Loucy (cell line): ENCODE measurements at regions not wholly inside any gene's neighbourhood (a gene's known extent, or its start where the extent isn't known, plus 50 kb on each side); places are given as distances from the start of the nearest gene placed in this dataset.

ENCODE experiments used
- H2AFZ ChIP-seq: fragments of 200-600 bp; sonication (generic); 2 replicates; pipeline ENCODE4 v1.6.0; 2016; ENCODE audit warnings: antibody characterized with exemption, mild to moderate bottlenecking, low read length, moderate library complexity
- H3F3A ChIP-seq: fragments of 200-600 bp; 2 replicates; pipeline ENCODE4 v1.6.0; 2016; ENCODE audit warnings: antibody characterized with exemption, low read depth, mild to moderate bottlenecking
- H3K27me3 ChIP-seq: fragments of 200-600 bp; sonication (generic); 2 replicates; pipeline ENCODE4 v1.6.1; 2014; ENCODE audit warnings: low read length, mild to moderate bottlenecking; ENCODE audit not compliant: insufficient read depth, poor library complexity, severe bottlenecking
- H3K36me3 ChIP-seq: fragments of 200-600 bp; sonication (generic); 2 replicates; pipeline ENCODE4 v1.6.1; 2016; ENCODE audit warnings: low read length; ENCODE audit not compliant: insufficient read depth
- H3K4me1 ChIP-seq: fragments of 200-600 bp; sonication (generic); 2 replicates; pipeline ENCODE4 v1.5.1; 2014; ENCODE audit warnings: low read length, mild to moderate bottlenecking; ENCODE audit not compliant: insufficient read depth, poor library complexity, severe bottlenecking
- H3K4me2 ChIP-seq: fragments of 200-600 bp; sonication (generic); 2 replicates; pipeline ENCODE4 v1.6.0; 2014; ENCODE audit warnings: antibody characterized with exemption, low read length, low read depth, mild to moderate bottlenecking; ENCODE audit not compliant: poor library complexity, severe bottlenecking
- H3K4me3 ChIP-seq: fragments of 200-600 bp; sonication (generic); 2 replicates; pipeline ENCODE4 v1.5.1; 2014; ENCODE audit warnings: low read length, mild to moderate bottlenecking, mixed read lengths; ENCODE audit not compliant: poor library complexity, severe bottlenecking
- H3K79me2 ChIP-seq: fragments of 200-600 bp; sonication (generic); 2 replicates; pipeline ENCODE4 v1.6.1; 2014; ENCODE audit warnings: low read length; ENCODE audit not compliant: insufficient read depth
- H3K9ac ChIP-seq: fragments of 200-600 bp; sonication (generic); 2 replicates; pipeline ENCODE4 v1.6.0; 2014; ENCODE audit warnings: mild to moderate bottlenecking, low read depth, low read length, moderate library complexity; ENCODE audit not compliant: poor library complexity, severe bottlenecking
- H3K9me2 ChIP-seq: fragments of 200-600 bp; sonication (generic); replicated peaks from 2 replicates; pipeline ENCODE4 v1.6.1; 2016; ENCODE audit warnings: low read depth, low read length, mixed read lengths
- H3K9me3 ChIP-seq: fragments of 200-600 bp; sonication (generic); 2 replicates; pipeline ENCODE4 v1.6.1; 2014; ENCODE audit warnings: mild to moderate bottlenecking, antibody characterized with exemption, low read length, low read depth; ENCODE audit not compliant: insufficient read depth
- H4K20me1 ChIP-seq: fragments of 200-600 bp; sonication (generic); 2 replicates; pipeline ENCODE4 v1.6.0; 2014; ENCODE audit warnings: antibody characterized with exemption, low read length, mild to moderate bottlenecking; ENCODE audit not compliant: insufficient read depth, poor library complexity, severe bottlenecking
- CTCF ChIP-seq: fragments of 200-600 bp; sonication (generic); conservative IDR thresholded peaks from 2 replicates; pipeline ENCODE4 v1.5.1; 2014; ENCODE audit warnings: mild to moderate bottlenecking, antibody characterized with exemption, low read length
- EZH2phosphoT487 ChIP-seq: fragments of 200-600 bp; IDR thresholded peaks from 2 replicates; pipeline ENCODE4 v1.6.1; 2018; ENCODE audit warnings: antibody characterized with exemption, mild to moderate bottlenecking, moderate library complexity, borderline replicate concordance

- no peak overlapping the region for H3K4me3 ChIP-seq
- H3K4me2 ChIP-seq, result no peak overlapping the region
- H3K4me1 ChIP-seq, result no peaks in the 10 kb centered on the region
- TF ChIP-seq CTCF, result no peak
- no peak for TF ChIP-seq EZH2phosphoT487
- H3K9me3 ChIP-seq, result no peaks in the 10 kb centered on the region
- H4K20me1 ChIP-seq, result no peaks in the 10 kb centered on the region
- no peak overlapping the region for H3K9ac ChIP-seq
- H2AFZ ChIP-seq, result no peak overlapping the region
- no peaks in the 10 kb centered on the region for H3K79me2 ChIP-seq
- H3F3A ChIP-seq, result no peaks in the 10 kb centered on the region
- H3K27me3 ChIP-seq, result no peaks in the 10 kb centered on the region
- H3K36me3 ChIP-seq, result no peaks in the 10 kb centered on the region
- H3K9me2 ChIP-seq, result no peaks in the 10 kb centered on the region
Measured at GRCh38 chr14:55513491-55513890, 66.5 kb upstream of the KTN1 start.

GRCh38 chr14:55514819-55515490 lies 65.1 kb upstream of the KTN1 start:
- Histone ChIP-seq H3K27me3 (no peaks in the 10 kb centered on the region), H3F3A (no peaks in the 10 kb centered on the region), H3K4me2 (no peak overlapping the region), H4K20me1 (no peaks in the 10 kb centered on the region), H3K9ac (no peak overlapping the region), H3K9me2 (no peaks in the 10 kb centered on the region), H3K79me2 (no peaks in the 10 kb centered on the region), H3K4me1 (no peaks in the 10 kb centered on the region), H2AFZ (no peak overlapping the region), H3K4me3 (no peak overlapping the region), H3K9me3 (no peaks in the 10 kb centered on the region), H3K36me3 (no peaks in the 10 kb centered on the region)
- no peak for TF ChIP-seq CTCF
- no peak for TF ChIP-seq EZH2phosphoT487

DNA sequence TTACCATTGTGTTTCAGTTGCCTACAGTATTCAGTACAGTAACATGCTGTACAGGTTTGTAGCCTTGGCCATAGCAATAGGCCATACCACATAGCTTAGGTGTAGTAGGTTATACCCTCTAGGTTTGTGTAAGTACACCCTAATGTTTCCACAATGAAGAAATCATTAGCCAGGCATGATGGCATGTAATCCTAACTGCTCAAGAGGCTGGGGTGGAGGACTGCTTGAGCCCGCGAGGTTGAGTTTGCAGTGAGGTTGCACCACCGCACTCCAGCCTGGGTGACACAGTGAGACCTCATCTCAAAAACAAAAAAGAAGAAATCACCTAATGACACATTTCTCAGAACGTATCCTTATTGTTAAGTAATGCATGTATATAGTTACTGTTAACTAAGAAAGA lies 63.2 kb upstream of the KTN1 start:
- no peak overlapping the region for H3K4me3 ChIP-seq
- H3K9me2 ChIP-seq, result no peaks in the 10 kb centered on the region
- no peaks in the 10 kb centered on the region for H3F3A ChIP-seq
- no peak for TF ChIP-seq CTCF
- TF ChIP-seq EZH2phosphoT487, result no peak
- H3K79me2 ChIP-seq, result no peaks in the 10 kb centered on the region
- no peaks in the 10 kb centered on the region for H3K4me1 ChIP-seq
- H3K36me3 ChIP-seq, result no peaks in the 10 kb centered on the region
- H3K9me3 ChIP-seq, result no peaks in the 10 kb centered on the region
- H3K4me2 ChIP-seq, result no peak overlapping the region
- no peak overlapping the region for H3K9ac ChIP-seq
- H4K20me1 ChIP-seq, result no peaks in the 10 kb centered on the region
- H2AFZ ChIP-seq, result no peak overlapping the region
- no peaks in the 10 kb centered on the region for H3K27me3 ChIP-seq
